H1 (cell line): ENCODE measurements at regions not wholly inside any gene's neighbourhood (a gene's known extent, or its start where the extent isn't known, plus 50 kb on each side); places are given as distances from the start of the nearest gene placed in this dataset.

Experiments
- CTCF ChIA-PET: fragments of 300-600 bp; sonication (Branson Sonifier 250); formaldehyde crosslinking; loops from one replicate; lab custom pipeline; 2021; ENCODE audit not compliant: partially characterized antibody; lab: Charles Lee
- POLR2A ChIA-PET: fragments of 300-600 bp; sonication (Branson Sonifier 250); formaldehyde crosslinking; loops from one replicate; lab custom pipeline; 2021; ENCODE audit warnings: inconsistent platforms; ENCODE audit not compliant: partially characterized antibody; lab: Charles Lee
- DNase-seq, 2 experiments: peaks; one replicate each; pipeline versions ENCODE4 v3.0.0 to v3.0.0-alpha.2; 2010 to 2022; ENCODE audit warnings: low spot score in 2 of 2, low read depth in 1 of 2, mixed read lengths in 1 of 2
- FAIRE-seq: peaks from 2 replicates; lab custom pipeline; 2011; peaks lifted over from hg19 to GRCh38; lab: Jason Lieb, UNC
- H2AFZ ChIP-seq: 2 replicates; pipeline ENCODE4 v1.8.1; 2012; ENCODE audit warnings: low read length, inconsistent platforms
- H2AK5ac ChIP-seq: 2 replicates; pipeline ENCODE4 v1.6.1; 2013; ENCODE audit warnings: low read depth, low read length
- H2BK120ac ChIP-seq: replicated peaks from 2 replicates; pipeline ENCODE3; 2013; ENCODE audit warnings: low read depth, low read length, inconsistent platforms
- H2BK12ac ChIP-seq: 2 replicates; pipeline ENCODE4 v1.6.1; 2013; ENCODE audit warnings: low read depth, low read length
- H2BK15ac ChIP-seq: 2 replicates; pipeline ENCODE4 v1.6.1; 2013; ENCODE audit warnings: low read length
- H2BK20ac ChIP-seq: 2 replicates; pipeline ENCODE4 v1.6.1; 2013; ENCODE audit warnings: low read length
- H2BK5ac ChIP-seq: 2 replicates; pipeline ENCODE4 v1.6.1; 2013; ENCODE audit warnings: low read depth, low read length
- H3K14ac ChIP-seq: 2 replicates; pipeline ENCODE4 v1.6.1; 2013; ENCODE audit warnings: inconsistent platforms; ENCODE audit not compliant: insufficient read length
- H3K18ac ChIP-seq: 2 replicates; pipeline ENCODE4 v1.6.1; 2013; ENCODE audit warnings: low read length; ENCODE audit errors: extremely low read depth
- H3K23ac ChIP-seq: 2 replicates; pipeline ENCODE4 v1.6.1; 2013; ENCODE audit warnings: inconsistent platforms; ENCODE audit not compliant: insufficient read length
- H3K23me2 ChIP-seq: 2 replicates; pipeline ENCODE4 v1.6.1; 2013; ENCODE audit warnings: low read depth, low read length
- H3K27ac ChIP-seq: 2 replicates; pipeline ENCODE4 v1.6.1; 2011; ENCODE audit warnings: low read depth, low read length, inconsistent platforms
- H3K27me3 ChIP-seq, 4 experiments: replicated peaks in 1 of 4; 1 replicate in 1 of 4; 2 replicates in 3 of 4; pipeline versions ENCODE4 v1.6.1 to v1.8.1; 2011 to 2013; ENCODE audit warnings: low read length in 3 of 4, mild to moderate bottlenecking in 3 of 4, inconsistent platforms in 2 of 4, mixed read lengths in 2 of 4, moderate library complexity in 1 of 4; ENCODE audit not compliant: control insufficient read depth in 3 of 4, insufficient read depth in 3 of 4; ENCODE audit errors: extremely low read depth in 1 of 4
- H3K36me3 ChIP-seq, 4 experiments: 2 replicates each; pipeline versions ENCODE4 v1.6.1 to v1.8.1; 2011 to 2013; ENCODE audit warnings: mild to moderate bottlenecking in 4 of 4, low read length in 3 of 4, moderate library complexity in 2 of 4, control low read depth in 1 of 4, inconsistent platforms in 1 of 4; ENCODE audit not compliant: insufficient read depth in 4 of 4, control insufficient read depth in 2 of 4
- H3K4ac ChIP-seq: replicated peaks from 2 replicates; pipeline ENCODE3; 2013; ENCODE audit warnings: low read length, low read depth, mixed read lengths, inconsistent platforms; ENCODE audit not compliant: insufficient read length
- H3K4me1 ChIP-seq, 4 experiments: replicated peaks in 1 of 4; 1 replicate in 1 of 4; 2 replicates in 3 of 4; pipeline versions ENCODE4 v1.6.1 to v1.8.1; 2011 to 2013; ENCODE audit warnings: low read length in 3 of 4, inconsistent platforms in 2 of 4, mixed read lengths in 1 of 4; ENCODE audit not compliant: insufficient read depth in 4 of 4, control insufficient read depth in 3 of 4
- H3K4me2 ChIP-seq, 2 experiments: 2 replicates each; pipeline versions ENCODE4 v1.6.1 to v1.8.1; 2011 to 2013; ENCODE audit warnings: low read depth in 2 of 2, low read length in 2 of 2, control low read depth in 1 of 2, inconsistent platforms in 1 of 2, mild to moderate bottlenecking in 1 of 2; ENCODE audit not compliant: insufficient read depth in 1 of 2
- H3K4me3 ChIP-seq, 4 experiments: fragments of 200-600, 300-600 bp in 1 of 4; sonication (generic), shearing (Covaris generic), sonication (Bioruptor Twin) in 1 of 4; 2 replicates each; pipeline versions ENCODE4 v1.5.1 to v1.8.1; 2011 to 2016; ENCODE audit warnings: low read length in 4 of 4, low read depth in 3 of 4, control low read depth in 2 of 4, inconsistent platforms in 2 of 4, mild to moderate bottlenecking in 2 of 4, mixed read lengths in 1 of 4, moderate library complexity in 1 of 4; ENCODE audit not compliant: insufficient read depth in 2 of 4; ENCODE audit errors: extremely low read depth in 1 of 4
- H3K56ac ChIP-seq: replicated peaks from 2 replicates; pipeline ENCODE3; 2013; ENCODE audit warnings: low read depth, mild to moderate bottlenecking, mixed read lengths, low read length, inconsistent platforms; ENCODE audit not compliant: insufficient read length
- H3K79me1 ChIP-seq: 2 replicates; pipeline ENCODE4 v1.6.1; 2013; ENCODE audit warnings: low read depth, low read length, control low read depth
- H3K79me2 ChIP-seq, 2 experiments: 2 replicates each; pipeline versions ENCODE4 v1.6.1 to v1.8.1; 2012 to 2013; ENCODE audit warnings: low read length in 2 of 2, mild to moderate bottlenecking in 2 of 2, inconsistent platforms in 1 of 2; ENCODE audit not compliant: insufficient read depth in 2 of 2, control insufficient read depth in 1 of 2
- H3K9ac ChIP-seq, 4 experiments: replicated peaks in 1 of 4; 1 replicate in 1 of 4; 2 replicates in 3 of 4; pipeline versions ENCODE4 v1.6.1 to v1.8.1; 2011 to 2013; ENCODE audit warnings: low read depth in 3 of 4, low read length in 3 of 4, control low read depth in 2 of 4, mild to moderate bottlenecking in 2 of 4, moderate library complexity in 2 of 4, inconsistent platforms in 1 of 4; ENCODE audit errors: extremely low read depth in 1 of 4
- H3K9me3 ChIP-seq, 2 experiments: 2 replicates each; pipeline versions ENCODE4 v1.6.1 to v1.8.1; 2012 to 2013; ENCODE audit warnings: mild to moderate bottlenecking in 2 of 2, moderate library complexity in 2 of 2, control low read depth in 1 of 2, inconsistent platforms in 1 of 2, low read depth in 1 of 2, low read length in 1 of 2, mixed read lengths in 1 of 2; ENCODE audit not compliant: insufficient read depth in 2 of 2
- H4K20me1 ChIP-seq, 2 experiments: replicated peaks in 1 of 2; 2 replicates each; pipeline versions ENCODE3 to v1.8.1; 2011 to 2013; ENCODE audit warnings: inconsistent platforms in 2 of 2, low read length in 2 of 2, mild to moderate bottlenecking in 1 of 2; ENCODE audit not compliant: insufficient read depth in 2 of 2, control insufficient read depth in 1 of 2
- H4K5ac ChIP-seq: 2 replicates; pipeline ENCODE4 v1.6.1; 2013; ENCODE audit warnings: low read length, low read depth, mixed read lengths, inconsistent platforms; ENCODE audit not compliant: insufficient read length
- H4K8ac ChIP-seq: 2 replicates; pipeline ENCODE4 v1.8.0; 2013; ENCODE audit warnings: mild to moderate bottlenecking, moderate library complexity, low read length, inconsistent platforms; ENCODE audit not compliant: insufficient read depth; ENCODE audit errors: extremely low read depth
- H4K91ac ChIP-seq: replicated peaks from 2 replicates; pipeline ENCODE3; 2013; ENCODE audit warnings: low read length, mixed read lengths, inconsistent platforms; ENCODE audit not compliant: insufficient read length
- BACH1 ChIP-seq: IDR thresholded peaks from 2 replicates; pipeline ENCODE4 v1.6.1; 2012; ENCODE audit warnings: low read length, improper control_type of control experiment
- CEBPB ChIP-seq: IDR thresholded peaks from 2 replicates; pipeline ENCODE4 v1.6.1; 2012; ENCODE audit warnings: low read depth, low read length
- MAFK ChIP-seq: IDR thresholded peaks from 2 replicates; pipeline ENCODE4 v1.6.1; 2012; ENCODE audit warnings: low read depth, mild to moderate bottlenecking, improper control_type of control experiment, low read length
- POLR2AphosphoS5 ChIP-seq: IDR thresholded peaks from 2 replicates; pipeline ENCODE4 v1.6.1; 2011; ENCODE audit warnings: low read depth, low read length
- POU5F1 ChIP-seq: IDR thresholded peaks from 2 replicates; pipeline ENCODE4 v1.6.1; 2011; ENCODE audit warnings: low read depth, mild to moderate bottlenecking, low read length, moderate library complexity
- RFX5 ChIP-seq: IDR thresholded peaks from 2 replicates; pipeline ENCODE4 v1.6.1; 2011; ENCODE audit warnings: low read depth, low read length, improper control_type of control experiment, borderline replicate concordance
- USF2 ChIP-seq: IDR thresholded peaks from 2 replicates; pipeline ENCODE4 v1.6.1; 2011; ENCODE audit warnings: low read length, improper control_type of control experiment
- ZNF274 ChIP-seq: IDR thresholded peaks from 2 replicates; pipeline ENCODE4 v1.7.0; 2012; ENCODE audit warnings: low read length, borderline replicate concordance; ENCODE audit errors: extremely low read depth
- WGBS, 2 experiments: shearing (Covaris generic) in 1 of 2; methylation state at CpG; one replicate each; pipeline versions ENCODE4 v1.1.6 to v1.1.7; 2013 to 2015; ENCODE audit warnings: low lambda C conversion rate in 2 of 2, mixed read lengths in 2 of 2, inconsistent platforms in 1 of 2, low coverage in 1 of 2, missing lambda C conversion rate in 1 of 2; ENCODE audit not compliant: insufficient replicate concordance in 2 of 2, insufficient coverage in 1 of 2, insufficient read length in 1 of 2; ENCODE audit errors: extremely low coverage in 1 of 2, missing lambda C conversion rate in 1 of 2; 5-methylcytosine and 5-hydroxymethylcytosine counted together

GRCh38 chr6:50135968-50136367 lies 86.2 kb upstream of the DEFB112 start:
- no peak overlapping the region for H3K4me2 ChIP-seq
- H2BK5ac ChIP-seq = no peak overlapping the region
- no peak overlapping the region for H4K8ac ChIP-seq
- H3K18ac ChIP-seq = no peak overlapping the region
- no peaks in the 10 kb centered on the region for H3K27me3 ChIP-seq
- no peaks in the 10 kb centered on the region for H3K9me3 ChIP-seq
- peak overlapping the region; percentile 2; the same call in 1 of the 2 replicates for H2AFZ ChIP-seq
- no peak overlapping the region for H2BK120ac ChIP-seq
- H4K91ac ChIP-seq = no peak overlapping the region
- no peak for TF ChIP-seq USF2
- no peak for TF ChIP-seq POU5F1
- no peak for TF ChIP-seq BACH1
- TF ChIP-seq MAFK = no peak
- TF ChIP-seq CEBPB = no peak
- no peak for TF ChIP-seq ZNF274
- TF ChIP-seq POLR2AphosphoS5 = no peak
- no peak for TF ChIP-seq RFX5
- FAIRE-seq = no peak
- no peak overlapping the region for H3K23ac ChIP-seq
- no peak overlapping the region for H3K4ac ChIP-seq
- no peak overlapping the region for H4K5ac ChIP-seq
- H2AK5ac ChIP-seq = no peak overlapping the region
- no peak for DNase-seq
- H3K36me3 ChIP-seq = no peaks in the 10 kb centered on the region
- H3K79me2 ChIP-seq = no peaks in the 10 kb centered on the region
- H3K79me1 ChIP-seq = no peaks in the 10 kb centered on the region
- no peak overlapping the region for H2BK20ac ChIP-seq
- no peaks in the 10 kb centered on the region for H3K23me2 ChIP-seq
- 87% methylated on average over 1 of the region's 1 CpG; no CpG with 5 or more reads in 1 of the 2 experiments for WGBS, 2 experiments
- H3K14ac ChIP-seq = no peak overlapping the region
- POLR2A ChIA-PET = no interaction called here
- no peak overlapping the region for H2BK12ac ChIP-seq
- H3K56ac ChIP-seq = no peak overlapping the region
- no peak overlapping the region for H3K9ac ChIP-seq
- H3K4me3 ChIP-seq = no peak overlapping the region
- H3K27ac ChIP-seq = no peak overlapping the region
- CTCF ChIA-PET = interaction anchor here (10.6 kb wide), 1 partner anchor 9 kb away, joined by 43 read pairs; no protein-coding TSS in a partner anchor
- H3K4me1 ChIP-seq = no peaks in the 10 kb centered on the region
- H4K20me1 ChIP-seq = no peaks in the 10 kb centered on the region
- no peak overlapping the region for H2BK15ac ChIP-seq
